ENCODE measurements at regions not wholly inside any gene's neighbourhood (a gene's known extent, or its start where the extent isn't known, plus 50 kb on each side); places are given as distances from the start of the nearest gene placed in this dataset.
A peak's percentile ranks its signal among the peaks of the same experiment; 100 is the strongest.

GRCh38 chr1:47571161-47571560, 133.3 kb downstream of the FOXD2 start:
- H3K4me3 Mint-ChIP-seq = no peak overlapping the region
- H3K27me3 Mint-ChIP-seq = peaks cover 31% of the 10 kb centered on the region
- no peak for DNase-seq
- no peaks in the 10 kb centered on the region for H3K36me3 Mint-ChIP-seq
- H3K27ac Mint-ChIP-seq = no peak overlapping the region
- H3K9me3 Mint-ChIP-seq = no peaks in the 10 kb centered on the region
- H3K4me1 Mint-ChIP-seq = peaks cover 6% of the 10 kb centered on the region

DNA sequence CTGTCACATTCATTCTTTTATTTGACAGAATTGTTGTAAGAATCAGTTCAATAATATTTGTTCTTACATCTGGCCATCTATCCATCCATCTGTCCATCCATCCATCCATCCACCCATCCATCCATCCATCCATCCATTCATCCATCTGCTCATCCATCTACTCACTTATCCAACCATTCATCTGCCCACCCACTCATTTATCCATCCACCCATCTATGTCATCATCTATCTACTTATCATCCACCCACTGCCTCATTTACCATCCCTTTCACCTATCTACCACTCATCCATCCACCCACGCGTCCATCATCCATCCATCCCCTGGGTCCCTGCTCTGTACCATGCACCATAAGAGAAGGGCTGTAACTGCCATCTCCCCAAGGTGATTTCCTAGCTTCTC, 134.1 kb downstream of the FOXD2 start:
- Mint-ChIP-seq H3K27me3 (peaks cover 33% of the 10 kb centered on the region), H3K9me3 (no peaks in the 10 kb centered on the region), H3K4me3 (no peak overlapping the region), H3K27ac (no peak overlapping the region), H3K36me3 (no peaks in the 10 kb centered on the region), H3K4me1 (peaks cover 6% of the 10 kb centered on the region)
- DNase-seq = no peak

- Mint-ChIP-seq H3K36me3 (no peaks in the 10 kb centered on the region), H3K9me3 (no peaks in the 10 kb centered on the region), H3K4me1 (peaks cover 6% of the 10 kb centered on the region), H3K4me3 (no peak overlapping the region), H3K27ac (no peak overlapping the region), H3K27me3 (peaks cover 38% of the 10 kb centered on the region)
- no peak for DNase-seq
Observed at GRCh38 chr1:47572731-47573430, 135.0 kb downstream of the FOXD2 start.

DNA sequence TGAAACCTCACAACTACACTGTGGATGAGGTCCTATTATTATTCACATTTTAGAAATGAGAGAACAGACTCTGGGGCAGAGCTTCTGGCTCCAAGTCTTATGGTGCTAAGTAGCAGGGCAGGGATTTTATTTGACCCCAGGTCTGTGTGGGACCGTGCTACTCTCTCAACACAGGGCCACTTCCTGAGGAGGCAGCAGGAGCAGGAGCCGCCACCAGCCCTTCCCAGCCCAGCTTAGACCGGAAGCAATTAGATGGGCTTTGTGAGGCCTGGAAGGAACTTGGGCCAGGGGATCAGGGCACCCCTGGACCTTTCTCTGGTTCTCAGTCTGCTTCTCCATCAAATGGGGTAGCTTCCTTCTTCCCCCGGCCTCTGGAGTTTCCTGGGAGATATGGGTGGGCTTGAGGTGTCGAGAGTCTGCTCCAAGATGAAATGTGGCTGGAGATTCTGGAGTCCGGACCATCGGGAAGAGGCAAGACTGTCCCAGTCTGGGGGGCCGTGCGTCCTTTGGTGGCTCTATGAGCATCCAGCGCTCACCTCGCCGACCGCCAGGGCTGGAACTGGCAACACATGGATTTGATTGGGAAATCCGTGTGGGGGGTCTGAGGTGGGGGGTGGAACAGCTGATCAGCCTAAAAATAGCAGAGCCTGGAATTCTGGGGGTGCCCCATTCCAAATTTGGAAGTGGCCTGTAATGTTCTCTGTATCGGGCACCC, 136.8 kb downstream of the FOXD2 start:
- Mint-ChIP-seq H3K27me3 (peaks cover 35% of the 10 kb centered on the region), H3K4me3 (no peak overlapping the region), H3K4me1 (peaks cover 6% of the 10 kb centered on the region), H3K36me3 (no peaks in the 10 kb centered on the region), H3K9me3 (no peaks in the 10 kb centered on the region), H3K27ac (no peak overlapping the region)
- DNase-seq = no peak

- H3K9me3 Mint-ChIP-seq = no peaks in the 10 kb centered on the region
- no peaks in the 10 kb centered on the region for H3K36me3 Mint-ChIP-seq
- DNase-seq = no peak
- peaks cover 31% of the 10 kb centered on the region for H3K27me3 Mint-ChIP-seq
- no peaks in the 10 kb centered on the region for H3K4me1 Mint-ChIP-seq
- no peak overlapping the region for H3K27ac Mint-ChIP-seq
- H3K4me3 Mint-ChIP-seq = no peak overlapping the region
Observed at GRCh38 chr1:47575855-47576757, 138.3 kb downstream of the FOXD2 start.

GRCh38 chr1:47576758-47577115, 138.9 kb downstream of the FOXD2 start:
- Mint-ChIP-seq H3K27me3 (peaks cover 29% of the 10 kb centered on the region), H3K27ac (no peak overlapping the region), H3K9me3 (no peaks in the 10 kb centered on the region), H3K36me3 (no peaks in the 10 kb centered on the region), H3K4me1 (no peaks in the 10 kb centered on the region), H3K4me3 (no peak overlapping the region)
- no peak for DNase-seq

DNA sequence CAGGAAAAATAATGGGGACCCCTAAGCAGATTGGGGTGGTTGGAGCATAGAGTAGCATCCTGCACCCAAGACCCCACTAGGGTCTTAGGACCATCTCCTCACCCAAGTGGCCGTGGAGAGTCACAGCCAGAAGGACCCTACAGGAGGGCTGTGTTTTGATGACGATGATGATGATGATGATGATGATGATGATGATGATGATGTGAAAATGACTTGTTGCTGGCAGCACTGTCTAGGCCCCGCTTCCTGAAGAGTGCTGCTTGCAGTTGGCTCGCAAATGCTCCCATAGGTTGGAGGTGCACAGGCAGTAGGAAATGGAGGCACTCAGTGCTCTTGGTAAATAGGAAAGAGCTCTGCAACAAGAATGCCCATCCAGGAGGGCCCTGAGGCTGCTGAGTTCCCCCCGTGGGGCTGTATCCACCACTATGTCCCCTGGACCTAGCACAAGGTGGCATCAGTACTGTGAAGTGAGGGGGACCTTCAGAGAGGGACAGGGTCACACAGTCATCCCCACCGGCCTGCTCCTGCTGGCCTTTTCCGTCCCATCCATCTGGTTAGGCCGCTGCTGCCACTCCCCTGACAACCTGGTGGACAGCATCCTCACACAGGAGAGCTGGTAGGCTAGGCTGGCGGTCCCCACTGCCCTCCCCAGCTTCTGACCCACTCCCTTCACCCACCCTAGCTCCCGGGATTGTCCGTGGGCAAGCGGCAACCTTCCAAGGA, 139.6 kb downstream of the FOXD2 start:
- H3K9me3 Mint-ChIP-seq = no peaks in the 10 kb centered on the region
- no peaks in the 10 kb centered on the region for H3K36me3 Mint-ChIP-seq
- peaks cover 26% of the 10 kb centered on the region for H3K27me3 Mint-ChIP-seq
- no peaks in the 10 kb centered on the region for H3K4me1 Mint-ChIP-seq
- H3K4me3 Mint-ChIP-seq = no peak overlapping the region
- DNase-seq = no peak
- no peak overlapping the region for H3K27ac Mint-ChIP-seq

- H3K4me1 Mint-ChIP-seq = peaks cover under 1% of the 10 kb centered on the region
- H3K27me3 Mint-ChIP-seq = peaks cover 26% of the 10 kb centered on the region
- no peaks in the 10 kb centered on the region for H3K36me3 Mint-ChIP-seq
Observed at GRCh38 chr1:47578026-47578720, 140.3 kb downstream of the FOXD2 start.

GRCh38 chr1:47578721-47579419, 141.0 kb downstream of the FOXD2 start:
- H3K9me3 Mint-ChIP-seq = no peaks in the 10 kb centered on the region
- peaks cover 26% of the 10 kb centered on the region for H3K27me3 Mint-ChIP-seq
- no peak for DNase-seq
- H3K36me3 Mint-ChIP-seq = no peaks in the 10 kb centered on the region
- H3K27ac Mint-ChIP-seq = no peak overlapping the region
- no peak overlapping the region for H3K4me3 Mint-ChIP-seq
- peaks cover 3% of the 10 kb centered on the region for H3K4me1 Mint-ChIP-seq

More at GRCh38 chr1:47578026-47578720, 140.3 kb downstream of the FOXD2 start:
- Mint-ChIP-seq H3K27ac (no peak overlapping the region), H3K4me3 (no peak overlapping the region), H3K9me3 (no peaks in the 10 kb centered on the region)
- DNase-seq = no peak

DNA sequence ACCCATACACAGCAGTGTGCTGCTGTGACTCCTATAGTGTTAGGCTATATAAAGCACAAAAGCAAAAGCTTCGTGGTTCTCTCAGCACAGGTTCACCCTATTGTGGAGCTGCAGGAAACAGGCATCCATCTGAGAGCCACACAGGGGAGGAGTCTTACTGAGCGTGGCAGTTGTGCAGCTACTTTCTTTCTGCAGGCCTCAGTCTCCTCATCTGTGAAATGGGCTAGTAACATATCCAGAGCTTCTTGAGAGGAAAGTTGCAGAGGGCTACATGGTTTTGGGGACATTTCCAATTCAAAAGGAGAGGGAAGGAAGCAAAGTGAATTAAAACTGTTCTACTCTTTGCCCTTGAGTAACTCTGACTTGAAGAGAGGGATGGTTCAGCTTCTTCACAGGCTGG, 142.0 kb downstream of the FOXD2 start:
- DNase-seq = no peak
- no peaks in the 10 kb centered on the region for H3K36me3 Mint-ChIP-seq
- peaks cover 22% of the 10 kb centered on the region for H3K27me3 Mint-ChIP-seq
- H3K9me3 Mint-ChIP-seq = no peaks in the 10 kb centered on the region
- H3K4me3 Mint-ChIP-seq = no peak overlapping the region
- H3K27ac Mint-ChIP-seq = no peak overlapping the region
- H3K4me1 Mint-ChIP-seq = peaks cover 3% of the 10 kb centered on the region

DNA sequence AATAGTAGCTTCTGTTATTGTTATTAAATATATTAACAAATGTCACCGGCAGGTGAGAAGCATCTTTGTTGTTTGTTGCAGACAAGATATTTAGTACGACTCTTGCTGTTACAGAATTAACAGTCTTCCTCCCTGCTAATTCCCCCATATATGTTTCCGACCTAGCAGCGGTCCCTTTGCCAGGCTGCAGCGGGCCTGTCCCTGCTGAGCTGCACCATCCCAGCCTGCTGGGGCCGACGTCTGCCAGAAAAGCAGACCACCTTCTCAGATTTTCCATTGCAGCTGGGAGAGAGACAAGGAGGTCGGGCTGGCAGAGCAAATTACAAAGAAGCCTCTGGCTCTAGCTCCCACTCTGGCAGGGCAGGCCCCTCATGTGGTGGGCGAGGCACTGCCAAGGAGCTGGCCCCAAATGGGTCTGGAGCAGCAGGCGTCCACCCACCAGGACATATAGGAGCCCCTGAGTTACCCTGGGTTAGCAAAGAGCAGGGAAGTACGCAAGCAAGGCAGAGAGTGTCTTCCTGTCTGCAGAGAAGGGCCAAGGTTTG, 142.7 kb downstream of the FOXD2 start:
- no peak overlapping the region for H3K4me3 Mint-ChIP-seq
- no peak overlapping the region for H3K27ac Mint-ChIP-seq
- peaks cover 27% of the 10 kb centered on the region for H3K27me3 Mint-ChIP-seq
- no peaks in the 10 kb centered on the region for H3K9me3 Mint-ChIP-seq
- peaks cover 3% of the 10 kb centered on the region for H3K4me1 Mint-ChIP-seq
- H3K36me3 Mint-ChIP-seq = no peaks in the 10 kb centered on the region
- no peak for DNase-seq

- peaks cover 28% of the 10 kb centered on the region for H3K27me3 Mint-ChIP-seq
- H3K4me1 Mint-ChIP-seq = peaks cover 3% of the 10 kb centered on the region
- H3K27ac Mint-ChIP-seq = no peak overlapping the region
- no peak overlapping the region for H3K4me3 Mint-ChIP-seq
- no peaks in the 10 kb centered on the region for H3K36me3 Mint-ChIP-seq
- no peaks in the 10 kb centered on the region for H3K9me3 Mint-ChIP-seq
- DNase-seq = peak; percentile 26
Observed at GRCh38 chr1:47582891-47583608, 145.2 kb downstream of the FOXD2 start.

DNA sequence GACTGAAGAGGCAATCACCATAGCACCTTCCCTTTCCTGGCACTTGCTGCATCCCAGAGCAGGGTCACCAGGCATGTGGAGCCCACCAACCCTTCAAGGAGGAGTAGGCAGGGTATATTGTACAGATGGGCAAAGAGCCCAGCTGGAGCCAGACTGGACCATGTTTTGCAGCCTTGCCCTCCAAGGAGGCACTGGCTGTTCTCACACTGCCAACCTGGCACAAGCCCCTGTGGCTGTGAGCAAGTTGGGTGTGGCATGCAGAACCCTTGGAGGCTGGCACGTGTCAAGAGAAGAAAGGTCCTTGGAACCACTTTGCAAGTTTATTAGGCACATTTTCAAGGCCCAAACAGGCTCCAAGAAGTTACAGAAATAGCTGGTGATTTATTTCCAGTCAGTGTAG, 146.4 kb downstream of the FOXD2 start:
- no peak for DNase-seq
- H3K4me3 Mint-ChIP-seq = no peak overlapping the region
- no peaks in the 10 kb centered on the region for H3K36me3 Mint-ChIP-seq
- H3K9me3 Mint-ChIP-seq = no peaks in the 10 kb centered on the region
- no peak overlapping the region for H3K27ac Mint-ChIP-seq
- H3K4me1 Mint-ChIP-seq = peaks cover 3% of the 10 kb centered on the region
- peaks cover 28% of the 10 kb centered on the region for H3K27me3 Mint-ChIP-seq
